Upper lobe of left lung (tissue), 6 donors: ENCODE measurements at regions not wholly inside any gene's neighbourhood (a gene's known extent, or its start where the extent isn't known, plus 50 kb on each side); places are given as distances from the start of the nearest gene placed in this dataset.

Source experiments
- ATAC-seq, 2 donors: fragments of 200-7000 bp; cut with Tn5 transposase; one replicate each; pipeline ENCODE4 v1.9.1; 2022; ENCODE audit warnings: mild to moderate bottlenecking in 2 of 2, moderate library complexity in 2 of 2; ENCODE audit not compliant: low FRiP score in 2 of 2
- DNase-seq, 2 donors: peaks; one replicate each; pipeline ENCODE4 v3.0.0-alpha.2; 2019 to 2020
- H3K27ac ChIP-seq, 4 donors: fragments of 200-600 bp; sonication (generic); one replicate each; pipeline ENCODE4 v1.5.1; 2016 to 2019
- H3K27me3 ChIP-seq, 4 donors: fragments of 200-600 bp; sonication (generic); one replicate each; pipeline ENCODE4 v1.5.1; 2017 to 2019
- H3K36me3 ChIP-seq, 4 donors: fragments of 200-600 bp; sonication (generic); one replicate each; pipeline ENCODE4 v1.5.1; 2016 to 2019
- H3K4me1 ChIP-seq, 4 donors: fragments of 200-600 bp; sonication (generic); one replicate each; pipeline ENCODE4 v1.5.1; 2018 to 2019
- H3K4me3 ChIP-seq, 4 donors: fragments of 200-600 bp; sonication (generic); one replicate each; pipeline ENCODE4 v1.5.1; 2017 to 2019; ENCODE audit warnings: mild to moderate bottlenecking in 2 of 4, moderate library complexity in 1 of 4
- H3K9me3 ChIP-seq, 4 donors: fragments of 200-600 bp; sonication (generic); one replicate each; pipeline ENCODE4 v1.5.1; 2018 to 2019
- CTCF ChIP-seq, 6 experiments: fragments of 450-650 bp in 4 of 6; fragments of 200-600 bp in 2 of 6; sonication (generic) in 2 of 6; IDR thresholded peaks; one replicate each; pipeline ENCODE4 v1.5.1; 2016 to 2019; ENCODE audit warnings: antibody characterized with exemption in 6 of 6
- EP300 ChIP-seq, 4 donors: sonication (generic); formaldehyde crosslinking; IDR thresholded peaks; one replicate each; pipeline ENCODE4 v1.5.1; 2017; ENCODE audit warnings: antibody characterized with exemption in 4 of 4, control low read depth in 2 of 4
- POLR2A ChIP-seq, 4 donors: fragments of 450-650 bp; IDR thresholded peaks; one replicate each; pipeline ENCODE4 v1.5.1; 2016 to 2017; ENCODE audit warnings: antibody characterized with exemption in 4 of 4, mild to moderate bottlenecking in 2 of 4
- POLR2AphosphoS5 ChIP-seq, 2 donors: sonication (generic); formaldehyde crosslinking; IDR thresholded peaks; one replicate each; pipeline ENCODE4 v1.5.1; 2017; ENCODE audit warnings: antibody characterized with exemption in 2 of 2
- WGBS, 2 donors: methylation state at CpG; one replicate each; pipeline ENCODE4 v1.1.5; 2017 to 2018; 5-methylcytosine and 5-hydroxymethylcytosine counted together
- donor health status: DM: no; HTN: no; CAD: no; lungs with moderate emphysema.
- donor health status: DM: no; HTN: yes; CAD: no; lungs with severe emphysema.

GRCh38 chr13:90552702-90553101 lies 794.8 kb upstream of the MIR17HG start:
- H3K27me3 ChIP-seq = no peaks in the 10 kb centered on the region
- WGBS, 2 donors = 61 to 69% methylated on average over 2 of the region's 2 CpGs
- TF ChIP-seq POLR2AphosphoS5 (IDR thresholded peaks at IDR 0.05) (no peak), EP300 (IDR thresholded peaks at IDR 0.05) (no peak), CTCF (IDR thresholded peaks at IDR 0.05) (no peak), POLR2A (IDR thresholded peaks at IDR 0.05) (no peak)
- H3K36me3 ChIP-seq = no peaks in the 10 kb centered on the region
- DNase-seq (no peak), ATAC-seq (no peak)
- H3K9me3 ChIP-seq = peaks cover 0 to 3% (median 1%) of the 10 kb centered on the region in 4 donors
- H3K4me1 ChIP-seq = no peaks in the 10 kb centered on the region
- no peak overlapping the region for H3K4me3 ChIP-seq
- H3K27ac ChIP-seq = no peak overlapping the region

- DNase-seq = no peak
- no peak for ATAC-seq
- Histone ChIP-seq H3K4me3 (no peak overlapping the region), H3K27me3 (no peaks in the 10 kb centered on the region), H3K9me3 (no peaks in the 10 kb centered on the region), H3K36me3 (no peaks in the 10 kb centered on the region), H3K4me1 (no peaks in the 10 kb centered on the region), H3K27ac (no peak overlapping the region)
- TF ChIP-seq POLR2AphosphoS5 (IDR thresholded peaks at IDR 0.05) = no peak
- no peak for TF ChIP-seq POLR2A (IDR thresholded peaks at IDR 0.05)
- TF ChIP-seq EP300 (IDR thresholded peaks at IDR 0.05) = no peak
- TF ChIP-seq CTCF (IDR thresholded peaks at IDR 0.05) = no peak
- 56 to 59% methylated on average over 3 of the region's 3 CpGs for WGBS, 2 donors
Observed at GRCh38 chr13:90553159-90553558, 794.3 kb upstream of the MIR17HG start.

- ATAC-seq = no peak
- TF ChIP-seq POLR2A (IDR thresholded peaks at IDR 0.05) = no peak
- TF ChIP-seq POLR2AphosphoS5 (IDR thresholded peaks at IDR 0.05) = no peak
- no peak for TF ChIP-seq EP300 (IDR thresholded peaks at IDR 0.05)
- no peak for TF ChIP-seq CTCF (IDR thresholded peaks at IDR 0.05)
- WGBS, 2 donors = 95 to 99% methylated on average over 2 of the region's 2 CpGs
Observed at GRCh38 chr13:90557626-90558025, 789.9 kb upstream of the MIR17HG start.

GRCh38 chr13:90562443-90562842 lies 785.0 kb upstream of the MIR17HG start:
- Histone ChIP-seq H3K27me3 (no peaks in the 10 kb centered on the region), H3K27ac (no peak overlapping the region), H3K9me3 (no peaks in the 10 kb centered on the region), H3K4me1 (no peaks in the 10 kb centered on the region), H3K36me3 (no peaks in the 10 kb centered on the region), H3K4me3 (no peak overlapping the region)
- WGBS, 2 donors = 47 to 48% methylated on average over 1 of the region's 1 CpG
- DNase-seq = no peak
- no peak for ATAC-seq
- TF ChIP-seq POLR2AphosphoS5 (IDR thresholded peaks at IDR 0.05) = no peak
- TF ChIP-seq POLR2A (IDR thresholded peaks at IDR 0.05) = no peak
- TF ChIP-seq EP300 (IDR thresholded peaks at IDR 0.05) = no peak
- TF ChIP-seq CTCF (IDR thresholded peaks at IDR 0.05) = no peak

More at GRCh38 chr13:90557626-90558025, 789.9 kb upstream of the MIR17HG start:
- Histone ChIP-seq H3K4me3 (no peak overlapping the region), H3K36me3 (no peaks in the 10 kb centered on the region), H3K27ac (no peak overlapping the region), H3K4me1 (no peaks in the 10 kb centered on the region), H3K27me3 (no peaks in the 10 kb centered on the region), H3K9me3 (no peaks in the 10 kb centered on the region)
- no peak for DNase-seq

- H3K4me1 ChIP-seq = no peaks in the 10 kb centered on the region
- TF ChIP-seq CTCF (IDR thresholded peaks at IDR 0.05) (no peak), POLR2AphosphoS5 (IDR thresholded peaks at IDR 0.05) (no peak), EP300 (IDR thresholded peaks at IDR 0.05) (no peak), POLR2A (IDR thresholded peaks at IDR 0.05) (no peak)
- no peaks in the 10 kb centered on the region for H3K9me3 ChIP-seq
- H3K36me3 ChIP-seq = no peaks in the 10 kb centered on the region
- H3K4me3 ChIP-seq = no peak overlapping the region
- no peaks in the 10 kb centered on the region for H3K27me3 ChIP-seq
- H3K27ac ChIP-seq = no peak overlapping the region
- ATAC-seq (no peak), DNase-seq (peak in 1 of 2 donors; percentile 24)
- 83% methylated on average over 7 of the region's 7 CpGs; no CpG with 5 or more reads in 1 of the 2 donors for WGBS, 2 donors
Observed at GRCh38 chr13:90564096-90564495, 783.4 kb upstream of the MIR17HG start.
